K562 (cell line): ENCODE measurements at regions not wholly inside any gene's neighbourhood (a gene's known extent, or its start where the extent isn't known, plus 50 kb on each side); places are given as distances from the start of the nearest gene placed in this dataset.

ENCODE experiments used
- ATAC-seq: fragments of 200-7000 bp; cut with Tn5 transposase; 3 replicates; pipeline ENCODE4 v1.9.1; 2020; ENCODE audit warnings: moderate library complexity
- BruUV-seq: library from RNA; stranded (reverse); fragments of 400-500 nt; replicated peaks from 2 replicates; lab custom pipeline; 2021; lab: Mats Ljungman, UMichigan
- CTCF ChIA-PET: fragments of 300-600 bp; formaldehyde crosslinking; extraction: SDS; loops from one replicate; lab custom pipeline; 2021; ENCODE audit warnings: low intra/inter-chr PET ratio; lab: Yijun Ruan, JAX
- POLR2A ChIA-PET: fragments of 300-600, 350-650 bp; sonication (Branson Sonifier 250); formaldehyde crosslinking; extraction: SDS; loops from one replicate; lab custom pipeline; 2021; ENCODE audit warnings: antibody characterized with exemption, inconsistent platforms; lab: Yijun Ruan, JAX
- DNase-seq, 4 experiments: peaks; one replicate each; pipeline versions ENCODE4 v3.0.0 to v3.0.0-alpha.2; 2011 to 2018; ENCODE audit warnings: low spot score in 3 of 4, mixed read lengths in 3 of 4; ENCODE audit errors: extremely low read depth in 1 of 4
- FAIRE-seq: peaks from 2 replicates; lab custom pipeline; 2011; peaks lifted over from hg19 to GRCh38; lab: Jason Lieb, UNC
- H2AFZ ChIP-seq: 2 replicates; pipeline ENCODE4 v1.6.0; 2011; ENCODE audit warnings: low read depth, low read length, control low read depth, inconsistent platforms
- H3K27ac ChIP-seq: fragments of 200-600 bp; 3 replicates; pipeline ENCODE4 v1.8.0; 2011; ENCODE audit warnings: low read depth, mild to moderate bottlenecking, control low read depth, inconsistent platforms, low read length, moderate library complexity, mixed read lengths; ENCODE audit errors: extremely low read depth
- H3K27me3 ChIP-seq, 2 experiments: fragments of 300-600 bp in 1 of 2; 2 replicates in 1 of 2; 3 replicates in 1 of 2; pipeline versions ENCODE4 v1.6.0 to v1.8.0; 2011; ENCODE audit warnings: inconsistent platforms in 2 of 2, low read length in 2 of 2, mild to moderate bottlenecking in 1 of 2, mixed read lengths in 1 of 2, moderate library complexity in 1 of 2; ENCODE audit not compliant: control insufficient read depth in 2 of 2, insufficient read depth in 2 of 2
- H3K36me3 ChIP-seq: fragments of 300-600 bp; 3 replicates; pipeline ENCODE4 v1.8.0; 2011; ENCODE audit warnings: mild to moderate bottlenecking, low read length, inconsistent platforms; ENCODE audit not compliant: control insufficient read depth, insufficient read depth
- H3K4me1 ChIP-seq, 2 experiments: fragments of 200-600 bp in 1 of 2; replicated peaks in 1 of 2; 2 replicates in 1 of 2; 3 replicates in 1 of 2; pipeline versions ENCODE4 v1.5.1 to v1.8.0; 2011; ENCODE audit warnings: inconsistent platforms in 2 of 2, low read length in 2 of 2, mild to moderate bottlenecking in 1 of 2, mixed read lengths in 1 of 2, moderate library complexity in 1 of 2; ENCODE audit not compliant: control insufficient read depth in 2 of 2, insufficient read depth in 2 of 2
- H3K4me2 ChIP-seq: 2 replicates; pipeline ENCODE4 v1.6.1; 2011; ENCODE audit warnings: low read length, control low read depth, inconsistent platforms, mixed read lengths; ENCODE audit not compliant: insufficient read depth
- H3K4me3 ChIP-seq: fragments of 200-600 bp; sonication (generic), shearing (Covaris generic); 2 replicates; pipeline ENCODE4 v1.5.1; 2016; ENCODE audit warnings: control low read depth, inconsistent platforms
- H3K79me2 ChIP-seq: fragments of 200-600 bp; 3 replicates; pipeline ENCODE4 v1.8.0; 2011; ENCODE audit warnings: low read length, inconsistent platforms; ENCODE audit not compliant: control insufficient read depth, insufficient read depth
- H3K9ac ChIP-seq, 2 experiments: 2 replicates each; pipeline versions ENCODE4 v1.6.0 to v1.6.1; 2011; ENCODE audit warnings: low read depth in 2 of 2, low read length in 2 of 2, control low read depth in 1 of 2, inconsistent platforms in 1 of 2, mild to moderate bottlenecking in 1 of 2, mixed read lengths in 1 of 2; ENCODE audit not compliant: insufficient read depth in 1 of 2
- H3K9me1 ChIP-seq: one replicate; pipeline ENCODE4 v1.6.0; 2011; ENCODE audit warnings: inconsistent platforms, mild to moderate bottlenecking, low read length, moderate library complexity; ENCODE audit not compliant: control insufficient read depth, insufficient read depth
- H3K9me3 ChIP-seq: replicated peaks from 2 replicates; pipeline ENCODE4 v1.5.1; 2011; ENCODE audit warnings: low read depth, low read length, inconsistent platforms; ENCODE audit not compliant: control insufficient read depth, insufficient read depth
- H4K20me1 ChIP-seq: replicated peaks from 2 replicates; pipeline ENCODE4 v1.6.1; 2011; ENCODE audit warnings: low read length, inconsistent platforms, mixed read lengths; ENCODE audit not compliant: control insufficient read depth, insufficient read depth
- ARHGAP35 ChIP-seq: fragments of 450-650 bp; IDR thresholded peaks from 2 replicates; pipeline ENCODE4 v1.6.1; 2018; ENCODE audit not compliant: partially characterized antibody
- CBX5 ChIP-seq: IDR thresholded peaks from 2 replicates; pipeline ENCODE4 v1.6.1; 2014; ENCODE audit warnings: low read depth, borderline replicate concordance
- E2F3 ChIP-seq: fragments of 250-450 bp; sonication (Bioruptor Pico); IDR thresholded peaks from 2 replicates; pipeline ENCODE4 v1.4.0; 2020; ENCODE audit warnings: mild to moderate bottlenecking
- IFI16 ChIP-seq: fragments of 250-450 bp; sonication (Bioruptor Pico); IDR thresholded peaks from 2 replicates; pipeline ENCODE4 v2.1.2; 2022; ENCODE audit warnings: mild to moderate bottlenecking, inconsistent platforms
- NR1H2 ChIP-seq: sonication (generic); formaldehyde crosslinking; IDR thresholded peaks from 2 replicates; pipeline ENCODE4 v1.4.0; 2020; ENCODE audit warnings: mild to moderate bottlenecking, missing genetic modification reagents
- POLR2G ChIP-seq: fragments of 200-400 bp; formaldehyde crosslinking; IDR thresholded peaks from 2 replicates; pipeline ENCODE4 v1.6.1; 2017; ENCODE audit warnings: low read depth, mild to moderate bottlenecking, antibody characterized with exemption, low read length, moderate library complexity
- RBFOX2 ChIP-seq: fragments of 200-400 bp; formaldehyde crosslinking; IDR thresholded peaks from 2 replicates; pipeline ENCODE4 v1.6.1; 2017; ENCODE audit warnings: low read depth, mild to moderate bottlenecking, low read length, moderate library complexity
- TSC22D4 ChIP-seq: fragments of 450-650 bp; IDR thresholded peaks from 2 replicates; pipeline ENCODE4 v1.6.1; 2016; ENCODE audit warnings: missing genetic modification characterization, missing biosample characterization, control low read depth
- ZNF354B ChIP-seq: fragments of 250-450 bp; sonication (Bioruptor Pico); IDR thresholded peaks from 2 replicates; pipeline ENCODE4 v1.4.0; 2020
- WGBS: fragments of 100-300 bp; shearing (Covaris generic); methylation state at CpG from one replicate; pipeline ENCODE4 v1.1.6; 2016; ENCODE audit warnings: low coverage, mixed read lengths; ENCODE audit not compliant: insufficient coverage; ENCODE audit errors: missing lambda C conversion rate; 5-methylcytosine and 5-hydroxymethylcytosine counted together
- in situ Hi-C: fragments of 300-500 bp; cut with MboI; formaldehyde crosslinking; loops from 4 replicates; pipeline ENCODE4 v1.15.0; 2018; ENCODE audit warnings: inconsistent platforms, mixed read lengths
- intact Hi-C: fragments of 100-400 bp; cut with micrococcal nuclease; formaldehyde crosslinking; loops from 2 replicates; pipeline ENCODE4 v1.14.2; 2022
- TF ChIP-seq, protein P1 (sequence below): conservative IDR thresholded peaks from 2 replicates; pipeline ENCODE4 v1.6.1; 2011; ENCODE audit warnings: low read depth, mild to moderate bottlenecking, low read length; ENCODE audit not compliant: control insufficient read depth

DNA sequence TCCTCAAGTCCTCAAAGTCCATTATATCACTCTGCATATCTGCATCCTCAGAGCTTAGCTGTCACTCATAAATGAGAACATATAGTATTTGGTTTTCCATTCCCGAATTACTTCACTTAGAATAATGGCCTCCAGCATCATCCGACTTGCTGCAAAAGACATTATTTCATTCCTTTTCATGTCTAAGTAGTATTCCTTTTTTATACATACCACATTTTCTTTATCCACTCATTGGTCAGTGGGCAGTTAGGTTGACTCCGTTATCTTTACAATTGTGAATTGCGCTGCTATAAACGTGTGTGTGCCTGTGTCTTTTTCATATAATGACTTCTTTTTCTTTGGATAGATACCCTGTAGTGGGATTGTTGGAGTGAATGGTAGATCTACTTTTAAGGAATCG lies 117.2 kb downstream of the OR2K2 start:
- WGBS = under 1% methylated on average over 6 of the region's 6 CpGs
- H3K9ac ChIP-seq = no peak overlapping the region
- H3K4me1 ChIP-seq = no peaks in the 10 kb centered on the region
- CTCF ChIA-PET = no interaction called here
- no peaks in the 10 kb centered on the region for H3K36me3 ChIP-seq
- ATAC-seq (no peak), DNase-seq (no peak), FAIRE-seq (no peak)
- H2AFZ ChIP-seq = no peak overlapping the region
- no peaks in the 10 kb centered on the region for H3K9me1 ChIP-seq
- H3K27ac ChIP-seq = no peak overlapping the region
- H3K27me3 ChIP-seq = no peaks in the 10 kb centered on the region
- TF ChIP-seq RBFOX2 (no peak), CBX5 (no peak), ZNF354B (CRISPR knock-in tag) (no peak)
- no peaks in the 10 kb centered on the region for H3K9me3 ChIP-seq
- intact Hi-C loops (no loop called here), in situ Hi-C loops (no loop called here)
- H3K4me3 ChIP-seq = no peak overlapping the region
- no peaks in the 10 kb centered on the region for H3K79me2 ChIP-seq
- POLR2A ChIA-PET = no interaction called here
- BruUV-seq = no TSS peak
- no peak overlapping the region for H3K4me2 ChIP-seq
- H4K20me1 ChIP-seq = no peaks in the 10 kb centered on the region

DNA sequence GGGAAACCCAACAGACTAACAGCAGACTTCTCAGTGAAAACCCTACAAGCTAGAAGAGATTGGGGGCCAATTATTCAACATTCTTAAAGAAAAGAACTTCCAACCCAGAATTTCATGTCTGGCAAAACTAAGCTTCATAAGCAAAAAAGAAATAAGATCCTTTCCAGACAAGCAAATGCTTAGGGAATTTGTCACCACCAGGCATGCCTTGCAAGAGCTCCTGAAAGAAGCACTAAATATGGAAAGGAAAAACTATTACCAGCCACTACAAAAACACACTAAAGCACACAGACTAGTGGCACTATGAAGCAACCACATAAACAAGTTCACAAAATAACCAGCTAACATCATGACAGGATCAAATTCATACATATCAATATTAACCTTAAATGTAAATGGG lies 131.1 kb downstream of the OR2K2 start:
- CTCF ChIA-PET = no interaction called here
- ATAC-seq = no peak

More for the DNA sequence above, 131.1 kb downstream of the OR2K2 start:
- TF ChIP-seq POLR2G (no peak), IFI16 (CRISPR knock-in tag) (no peak), ARHGAP35 (no peak), TSC22D4 (tag) (no peak), NR1H2 (CRISPR knock-in tag) (no peak), E2F3 (CRISPR knock-in tag) (no peak)
- TF ChIP-seq, protein P1, sequence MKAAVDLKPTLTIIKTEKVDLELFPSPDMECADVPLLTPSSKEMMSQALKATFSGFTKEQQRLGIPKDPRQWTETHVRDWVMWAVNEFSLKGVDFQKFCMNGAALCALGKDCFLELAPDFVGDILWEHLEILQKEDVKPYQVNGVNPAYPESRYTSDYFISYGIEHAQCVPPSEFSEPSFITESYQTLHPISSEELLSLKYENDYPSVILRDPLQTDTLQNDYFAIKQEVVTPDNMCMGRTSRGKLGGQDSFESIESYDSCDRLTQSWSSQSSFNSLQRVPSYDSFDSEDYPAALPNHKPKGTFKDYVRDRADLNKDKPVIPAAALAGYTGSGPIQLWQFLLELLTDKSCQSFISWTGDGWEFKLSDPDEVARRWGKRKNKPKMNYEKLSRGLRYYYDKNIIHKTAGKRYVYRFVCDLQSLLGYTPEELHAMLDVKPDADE = no peak
- Histone ChIP-seq H3K4me3 (no peak overlapping the region), H3K79me2 (no peaks in the 10 kb centered on the region), H3K9me1 (no peaks in the 10 kb centered on the region), H3K27me3 (no peaks in the 10 kb centered on the region), H3K27ac (no peak overlapping the region), H3K9me3 (peaks cover 4% of the 10 kb centered on the region; the same call in 1 of the 2 replicates), H3K9ac (no peak overlapping the region), H4K20me1 (no peaks in the 10 kb centered on the region), H3K4me2 (no peak overlapping the region), H3K36me3 (no peaks in the 10 kb centered on the region), H3K4me1 (no peaks in the 10 kb centered on the region), H2AFZ (no peak overlapping the region)
- intact Hi-C loops (no loop called here), in situ Hi-C loops (no loop called here)
- POLR2A ChIA-PET = no interaction called here
- no peak for DNase-seq
- FAIRE-seq = no peak
- no TSS peak for BruUV-seq
